ENCODE measurements at regions not wholly inside any gene's neighbourhood (a gene's known extent, or its start where the extent isn't known, plus 50 kb on each side); places are given as distances from the start of the nearest gene placed in this dataset.

GRCh38 chr1:229070168-229070567 lies 200.7 kb upstream of the RAB4A start:
- no peak overlapping the region for H3K27ac ChIP-seq
- TF ChIP-seq CTCF (conservative IDR thresholded peaks at IDR 0.05) (no peak), ZFX (IDR thresholded peaks at IDR 0.05) (no peak)

GRCh38 chr1:229073251-229073650 lies 197.7 kb upstream of the RAB4A start:
- H3K27ac ChIP-seq: no peak overlapping the region
- TF ChIP-seq CTCF (conservative IDR thresholded peaks at IDR 0.05): no peak
- TF ChIP-seq ZFX (IDR thresholded peaks at IDR 0.05): no peak

- no peak for TF ChIP-seq CTCF (conservative IDR thresholded peaks at IDR 0.05)
- TF ChIP-seq ZFX (IDR thresholded peaks at IDR 0.05): no peak
- H3K27ac ChIP-seq: no peak overlapping the region
These were observed 195.7 kb upstream of the RAB4A start for GRCh38 chr1:229075217-229075616.

GRCh38 chr1:229075716-229076115 lies 195.2 kb upstream of the RAB4A start:
- TF ChIP-seq CTCF (conservative IDR thresholded peaks at IDR 0.05) (no peak), ZFX (IDR thresholded peaks at IDR 0.05) (no peak)
- no peak overlapping the region for H3K27ac ChIP-seq

GRCh38 chr1:229076195-229076594 lies 194.7 kb upstream of the RAB4A start:
- TF ChIP-seq ZFX (IDR thresholded peaks at IDR 0.05) (no peak), CTCF (conservative IDR thresholded peaks at IDR 0.05) (no peak)
- H3K27ac ChIP-seq: no peak overlapping the region

GRCh38 chr1:229079016-229079595 lies 191.8 kb upstream of the RAB4A start:
- TF ChIP-seq ZFX (IDR thresholded peaks at IDR 0.05) (no peak), CTCF (conservative IDR thresholded peaks at IDR 0.05) (no peak)
- H3K27ac ChIP-seq: no peak overlapping the region

- no peak for TF ChIP-seq ZFX (IDR thresholded peaks at IDR 0.05)
- TF ChIP-seq CTCF (conservative IDR thresholded peaks at IDR 0.05): no peak
- no peak overlapping the region for H3K27ac ChIP-seq
These were observed 190.6 kb upstream of the RAB4A start for GRCh38 chr1:229080361-229080760.

Data from C4-2B (cell line).